ENCODE measurements at regions not wholly inside any gene's neighbourhood (a gene's known extent, or its start where the extent isn't known, plus 50 kb on each side); places are given as distances from the start of the nearest gene placed in this dataset.

DNA sequence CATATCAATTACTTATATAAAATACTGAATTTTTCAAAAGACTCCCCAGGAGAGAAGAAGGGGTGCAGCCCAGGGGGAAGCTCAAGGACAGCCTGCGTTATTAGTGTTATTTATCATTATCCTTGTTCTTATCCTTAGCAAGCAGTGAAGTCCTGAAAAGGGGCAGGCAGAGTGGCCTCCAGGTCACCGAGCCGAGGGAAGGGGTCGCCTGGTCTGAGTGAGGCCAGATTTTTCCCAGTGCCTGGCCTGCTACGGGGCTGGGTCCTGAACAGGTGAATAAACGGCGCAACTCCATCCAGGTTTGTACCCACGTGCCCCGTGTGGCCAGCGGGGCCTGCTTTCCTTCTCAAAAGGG lies 123.7 kb downstream of the BRD1 start:
- Histone ChIP-seq H3K4me2 (ENCODE audit: low read depth, low read length) (no peak overlapping the region), H3K23ac (ENCODE audit: low read depth, low read length) (no peak overlapping the region), H3K18ac (ENCODE audit: low read depth, low read length) (no peak overlapping the region), H2AK9ac (replicated peaks; ENCODE audit: low read depth, low read length, poor library complexity) (no peak overlapping the region), H3K9ac (ENCODE audit: low read depth, low read length) (no peak overlapping the region), H2BK15ac (ENCODE audit: low read depth, low read length) (no peak overlapping the region), H3K79me1 (ENCODE audit: low read depth in 1 of 2, low read length in 2 of 2) (no peaks in the 10 kb centered on the region), H3K27me3 (ENCODE audit: control insufficient read depth, insufficient read depth, low read length) (peaks cover 15% of the 10 kb centered on the region), H3K9me3 (ENCODE audit: control insufficient read depth, insufficient read depth, low read length) (no peaks in the 10 kb centered on the region), H2AK5ac (ENCODE audit: low read depth, low read length) (no peak overlapping the region), H3K14ac (replicated peaks; ENCODE audit: low read depth, low read length) (no peak overlapping the region), H2BK5ac (ENCODE audit: low read depth, low read length, poor library complexity, severe bottlenecking) (no peak overlapping the region), H3K56ac (ENCODE audit: extremely low read depth, insufficient read depth, low read length) (no peak overlapping the region), H3K4me3 (ENCODE audit: insufficient read depth, low read depth, low read length) (no peak overlapping the region), H3K9me1 (ENCODE audit: insufficient read depth, low read length) (no peaks in the 10 kb centered on the region), H4K20me1 (ENCODE audit: insufficient read depth, low read length) (no peaks in the 10 kb centered on the region), H4K8ac (ENCODE audit: low read depth in 2 of 2, low read length in 2 of 2) (no peak overlapping the region), H3K4me1 (ENCODE audit: control insufficient read depth, insufficient read depth, low read length) (no peaks in the 10 kb centered on the region), H4K91ac (ENCODE audit: insufficient read depth, low read depth, low read length) (no peak overlapping the region), H2AFZ (replicated peaks; ENCODE audit: low read length, poor library complexity) (no peak overlapping the region), H2BK20ac (ENCODE audit: low read depth, low read length) (no peak overlapping the region), H4K5ac (ENCODE audit: low read depth, low read length) (no peak overlapping the region), H3K36me3 (ENCODE audit: control insufficient read depth, insufficient read depth, low read length) (no peaks in the 10 kb centered on the region), H3K27ac (ENCODE audit: insufficient read depth, low read length) (no peak overlapping the region), H3K4ac (ENCODE audit: low read depth, low read length) (no peak overlapping the region), H2BK120ac (ENCODE audit: low read depth, low read length) (no peak overlapping the region)
- POLR2A ChIA-PET (ENCODE audit: unreplicated experiment): no interaction called here
- no peak for TF ChIP-seq RAD21 (IDR thresholded peaks at IDR 0.05; ENCODE audit: low read length)
- no peak for TF ChIP-seq MXI1 (IDR thresholded peaks at IDR 0.05; ENCODE audit: borderline replicate concordance, low read depth, low read length)
- TF ChIP-seq RCOR1 (IDR thresholded peaks at IDR 0.05; ENCODE audit: insufficient replicate concordance, low read length): no peak
- no peak for TF ChIP-seq RFX5 (IDR thresholded peaks at IDR 0.05; ENCODE audit: low read depth, low read length)
- no peak for TF ChIP-seq NFE2L2 (IDR thresholded peaks at IDR 0.05; ENCODE audit: low read depth, low read length)
- TF ChIP-seq BHLHE40 (IDR thresholded peaks at IDR 0.05; ENCODE audit: low read depth, low read length): no peak
- TF ChIP-seq CEBPB (IDR thresholded peaks at IDR 0.05; ENCODE audit: low read depth, low read length): no peak
- TF ChIP-seq, protein P1, sequence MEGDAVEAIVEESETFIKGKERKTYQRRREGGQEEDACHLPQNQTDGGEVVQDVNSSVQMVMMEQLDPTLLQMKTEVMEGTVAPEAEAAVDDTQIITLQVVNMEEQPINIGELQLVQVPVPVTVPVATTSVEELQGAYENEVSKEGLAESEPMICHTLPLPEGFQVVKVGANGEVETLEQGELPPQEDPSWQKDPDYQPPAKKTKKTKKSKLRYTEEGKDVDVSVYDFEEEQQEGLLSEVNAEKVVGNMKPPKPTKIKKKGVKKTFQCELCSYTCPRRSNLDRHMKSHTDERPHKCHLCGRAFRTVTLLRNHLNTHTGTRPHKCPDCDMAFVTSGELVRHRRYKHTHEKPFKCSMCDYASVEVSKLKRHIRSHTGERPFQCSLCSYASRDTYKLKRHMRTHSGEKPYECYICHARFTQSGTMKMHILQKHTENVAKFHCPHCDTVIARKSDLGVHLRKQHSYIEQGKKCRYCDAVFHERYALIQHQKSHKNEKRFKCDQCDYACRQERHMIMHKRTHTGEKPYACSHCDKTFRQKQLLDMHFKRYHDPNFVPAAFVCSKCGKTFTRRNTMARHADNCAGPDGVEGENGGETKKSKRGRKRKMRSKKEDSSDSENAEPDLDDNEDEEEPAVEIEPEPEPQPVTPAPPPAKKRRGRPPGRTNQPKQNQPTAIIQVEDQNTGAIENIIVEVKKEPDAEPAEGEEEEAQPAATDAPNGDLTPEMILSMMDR (conservative IDR thresholded peaks at IDR 0.05; ENCODE audit: low read depth, low read length): no peak
- dilution Hi-C loops (cut with HindIII; ENCODE audit: low sequenced_read_pairs, unreplicated experiment): no loop called here
- in situ Hi-C loops (cut with MboI; ENCODE audit: low sequenced_read_pairs): no loop called here
- CTCF ChIA-PET: no interaction called here
- 0% methylated on average over 4 of the region's 10 CpGs; no CpG with 5 or more reads in 1 of the 2 experiments for WGBS, 2 experiments (ENCODE audit: extremely low coverage in 2 of 2, insufficient read length in 1 of 2)
- DNase-seq (no peak), ATAC-seq (ENCODE audit: low read depth) (no peak)
- intact Hi-C loops (cut with micrococcal nuclease): no loop called here
- BruUV-seq (replicated peaks): no TSS peak

Measured in IMR-90 (cell line).